KMS-11 (cell line): ENCODE measurements at regions not wholly inside any gene's neighbourhood (a gene's known extent, or its start where the extent isn't known, plus 50 kb on each side); places are given as distances from the start of the nearest gene placed in this dataset.

Experiments used
- H2AFZ ChIP-seq: fragments of 200-600 bp; sonication (generic); 2 replicates; pipeline ENCODE4 v1.6.1; 2016; ENCODE audit warnings: antibody characterized with exemption, mixed run types, low read depth
- H3K27ac ChIP-seq: fragments of 200-600 bp; sonication (generic); 2 replicates; pipeline ENCODE4 v1.6.1; 2016; ENCODE audit warnings: mild to moderate bottlenecking, mixed run types
- H3K27me3 ChIP-seq: fragments of 200-600 bp; sonication (generic); 2 replicates; pipeline ENCODE4 v1.6.1; 2017; ENCODE audit warnings: mild to moderate bottlenecking, low read depth, mixed run types, moderate library complexity; ENCODE audit not compliant: insufficient read depth
- H3K36me3 ChIP-seq: fragments of 200-600 bp; sonication (generic); 2 replicates; pipeline ENCODE4 v1.6.1; 2017; ENCODE audit warnings: mild to moderate bottlenecking, mixed run types; ENCODE audit not compliant: insufficient read depth
- H3K4me1 ChIP-seq: fragments of 200-600 bp; sonication (generic); 2 replicates; pipeline ENCODE4 v1.6.1; 2016; ENCODE audit warnings: mild to moderate bottlenecking, low read depth, mixed run types; ENCODE audit not compliant: poor library complexity, severe bottlenecking
- H3K4me2 ChIP-seq: fragments of 200-600 bp; sonication (generic); 2 replicates; pipeline ENCODE4 v1.7.0; 2016; ENCODE audit warnings: mild to moderate bottlenecking, mixed run types
- H3K4me3 ChIP-seq: fragments of 200-600 bp; sonication (generic); IDR thresholded peaks from 2 replicates; pipeline ENCODE4 v1.6.1; 2017; ENCODE audit warnings: low read depth, low read length, mixed read lengths; ENCODE audit not compliant: insufficient read depth
- H3K79me2 ChIP-seq: fragments of 200-600 bp; sonication (generic); 2 replicates; pipeline ENCODE4 v1.6.1; 2016; ENCODE audit warnings: low read depth, mixed run types; ENCODE audit not compliant: insufficient read depth
- H3K9ac ChIP-seq: fragments of 200-600 bp; sonication (generic); 2 replicates; pipeline ENCODE4 v1.6.1; 2016; ENCODE audit warnings: mild to moderate bottlenecking, mixed run types
- H4K20me1 ChIP-seq: fragments of 200-600 bp; sonication (generic); 2 replicates; pipeline ENCODE4 v1.6.1; 2016; ENCODE audit warnings: mild to moderate bottlenecking, mixed run types; ENCODE audit not compliant: insufficient read depth
- TF ChIP-seq, protein P1 (sequence below): fragments of 200-600 bp; sonication (generic); conservative IDR thresholded peaks from 2 replicates; pipeline ENCODE4 v1.6.1; 2017; ENCODE audit warnings: low read depth, mild to moderate bottlenecking, antibody characterized with exemption, low read length, moderate library complexity, mixed read lengths

DNA sequence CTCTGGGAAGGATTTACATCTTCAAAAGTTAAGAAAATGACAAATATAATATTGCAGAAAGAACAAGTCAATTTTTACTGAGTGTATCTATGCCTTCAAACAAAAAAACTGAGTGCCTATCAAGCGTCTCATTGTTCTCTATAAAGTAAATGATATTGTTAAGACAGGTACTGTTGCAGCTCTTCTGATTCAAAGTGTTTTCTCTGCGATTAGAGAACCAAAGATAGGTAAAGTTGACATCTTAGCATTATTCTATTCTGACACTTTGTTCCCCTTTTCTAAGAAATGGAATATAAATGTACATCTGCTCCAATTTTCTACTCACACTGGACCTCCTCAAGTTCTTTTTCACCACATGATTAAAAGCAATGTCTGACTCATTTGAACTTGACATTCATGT lies 1317.7 kb downstream of the CDH11 start:
- Histone ChIP-seq H3K4me1 (no peaks in the 10 kb centered on the region), H3K36me3 (no peaks in the 10 kb centered on the region)
- TF ChIP-seq, protein P1, sequence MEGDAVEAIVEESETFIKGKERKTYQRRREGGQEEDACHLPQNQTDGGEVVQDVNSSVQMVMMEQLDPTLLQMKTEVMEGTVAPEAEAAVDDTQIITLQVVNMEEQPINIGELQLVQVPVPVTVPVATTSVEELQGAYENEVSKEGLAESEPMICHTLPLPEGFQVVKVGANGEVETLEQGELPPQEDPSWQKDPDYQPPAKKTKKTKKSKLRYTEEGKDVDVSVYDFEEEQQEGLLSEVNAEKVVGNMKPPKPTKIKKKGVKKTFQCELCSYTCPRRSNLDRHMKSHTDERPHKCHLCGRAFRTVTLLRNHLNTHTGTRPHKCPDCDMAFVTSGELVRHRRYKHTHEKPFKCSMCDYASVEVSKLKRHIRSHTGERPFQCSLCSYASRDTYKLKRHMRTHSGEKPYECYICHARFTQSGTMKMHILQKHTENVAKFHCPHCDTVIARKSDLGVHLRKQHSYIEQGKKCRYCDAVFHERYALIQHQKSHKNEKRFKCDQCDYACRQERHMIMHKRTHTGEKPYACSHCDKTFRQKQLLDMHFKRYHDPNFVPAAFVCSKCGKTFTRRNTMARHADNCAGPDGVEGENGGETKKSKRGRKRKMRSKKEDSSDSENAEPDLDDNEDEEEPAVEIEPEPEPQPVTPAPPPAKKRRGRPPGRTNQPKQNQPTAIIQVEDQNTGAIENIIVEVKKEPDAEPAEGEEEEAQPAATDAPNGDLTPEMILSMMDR = no peak

DNA sequence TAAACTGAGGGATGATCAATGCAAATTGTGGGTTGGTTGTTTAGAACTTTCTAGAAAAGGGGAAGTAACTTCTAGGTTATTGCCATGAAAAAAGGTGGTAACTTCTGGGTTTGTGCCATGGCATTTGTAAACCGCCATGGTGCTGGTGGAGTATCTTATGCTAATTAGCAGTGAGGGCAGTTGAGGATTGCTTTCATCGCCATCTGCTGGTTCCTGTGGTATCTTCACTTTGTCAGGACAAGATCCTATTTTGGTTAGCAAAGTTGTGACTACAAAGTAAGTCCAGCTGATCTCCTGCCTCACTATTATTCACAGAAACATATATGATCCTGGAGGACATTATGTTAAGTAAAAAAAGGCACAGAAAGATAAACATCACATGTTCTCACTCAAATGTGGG lies 1332.3 kb downstream of the CDH11 start:
- Histone ChIP-seq H2AFZ (no peak overlapping the region), H3K4me3 (no peak overlapping the region), H3K9ac (no peak overlapping the region), H3K79me2 (no peaks in the 10 kb centered on the region), H4K20me1 (no peaks in the 10 kb centered on the region), H3K36me3 (no peaks in the 10 kb centered on the region), H3K4me2 (no peak overlapping the region), H3K27ac (no peak overlapping the region), H3K27me3 (no peaks in the 10 kb centered on the region), H3K4me1 (no peaks in the 10 kb centered on the region)
- TF ChIP-seq, protein P1 = no peak

More for the DNA sequence above, 1317.7 kb downstream of the CDH11 start:
- no peak overlapping the region for H3K9ac ChIP-seq
- no peaks in the 10 kb centered on the region for H4K20me1 ChIP-seq
- H3K4me3 ChIP-seq = no peak overlapping the region
- H3K27ac ChIP-seq = no peak overlapping the region
- no peak overlapping the region for H2AFZ ChIP-seq
- no peak overlapping the region for H3K4me2 ChIP-seq
- H3K27me3 ChIP-seq = no peaks in the 10 kb centered on the region
- H3K79me2 ChIP-seq = no peaks in the 10 kb centered on the region

DNA sequence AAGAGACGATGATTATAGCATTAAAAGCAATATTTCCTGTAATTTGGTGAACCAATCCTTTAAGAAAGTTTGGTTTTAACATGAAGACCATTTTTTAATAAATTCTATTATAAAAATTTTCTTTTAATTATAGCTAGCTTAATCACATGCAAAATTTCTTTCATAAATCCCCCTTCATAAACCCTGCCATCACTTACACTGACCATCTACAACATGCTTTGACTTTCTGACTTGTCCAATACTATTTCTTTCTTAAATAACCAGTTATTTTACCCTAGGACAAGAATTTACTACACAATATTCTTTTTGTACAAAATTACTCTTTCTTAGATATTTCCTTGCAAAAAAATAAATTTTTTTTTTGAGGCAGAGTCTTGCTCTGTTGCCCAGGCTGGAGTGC lies 1334.8 kb downstream of the CDH11 start:
- H3K4me2 ChIP-seq = no peak overlapping the region
- H3K4me3 ChIP-seq = no peak overlapping the region
- no peaks in the 10 kb centered on the region for H4K20me1 ChIP-seq
- H3K36me3 ChIP-seq = no peaks in the 10 kb centered on the region
- H3K27me3 ChIP-seq = no peaks in the 10 kb centered on the region
- H3K79me2 ChIP-seq = no peaks in the 10 kb centered on the region
- H3K4me1 ChIP-seq = no peaks in the 10 kb centered on the region
- H3K9ac ChIP-seq = no peak overlapping the region
- H3K27ac ChIP-seq = no peak overlapping the region
- no peak overlapping the region for H2AFZ ChIP-seq
- TF ChIP-seq, protein P1 = no peak

DNA sequence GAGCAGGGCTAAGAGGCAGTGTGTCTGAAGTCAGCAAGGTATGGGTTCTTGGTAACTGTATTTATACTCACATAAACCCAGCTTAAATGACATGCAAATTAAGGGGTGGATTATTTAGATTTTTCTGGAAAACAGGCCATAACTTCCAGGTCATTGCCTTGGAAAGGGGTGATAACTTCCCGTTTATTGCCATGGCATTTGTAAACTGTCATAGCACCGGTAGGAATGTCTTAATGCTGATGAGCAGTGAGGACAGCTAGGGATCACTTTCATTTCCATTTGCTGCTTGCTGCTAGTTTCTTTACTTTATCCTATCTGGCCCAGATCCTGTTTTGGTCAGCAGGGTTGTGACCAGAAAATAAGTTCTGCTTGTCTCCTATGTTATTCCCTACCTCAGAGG lies 1336.7 kb downstream of the CDH11 start:
- no peak overlapping the region for H2AFZ ChIP-seq
- no peak overlapping the region for H3K9ac ChIP-seq
- H3K36me3 ChIP-seq = no peaks in the 10 kb centered on the region
- H4K20me1 ChIP-seq = no peaks in the 10 kb centered on the region
- no peaks in the 10 kb centered on the region for H3K4me1 ChIP-seq
- H3K27me3 ChIP-seq = no peaks in the 10 kb centered on the region
- H3K27ac ChIP-seq = no peak overlapping the region
- no peaks in the 10 kb centered on the region for H3K79me2 ChIP-seq
- no peak overlapping the region for H3K4me2 ChIP-seq
- TF ChIP-seq, protein P1 = no peak
- no peak overlapping the region for H3K4me3 ChIP-seq
